Keratinocyte (primary cell): ENCODE measurements at regions not wholly inside any gene's neighbourhood (a gene's known extent, or its start where the extent isn't known, plus 50 kb on each side); places are given as distances from the start of the nearest gene placed in this dataset.

Experiments
- DNase-seq: peaks from one replicate; pipeline ENCODE4 v3.0.0-alpha.2; 2011; ENCODE audit warnings: low read depth, missing footprints, low spot score
- FAIRE-seq: peaks from 2 replicates; lab custom pipeline; 2011; peaks lifted over from hg19 to GRCh38; lab: Jason Lieb, UNC
- H2AFZ ChIP-seq: 2 replicates; pipeline ENCODE4 v1.6.0; 2012; ENCODE audit warnings: low read length, control low read depth, inconsistent platforms; ENCODE audit not compliant: control insufficient read depth
- H3K27ac ChIP-seq: 2 replicates; pipeline ENCODE4 v1.5.1; 2011; ENCODE audit warnings: low read length; ENCODE audit not compliant: control insufficient read depth, insufficient read depth
- H3K27me3 ChIP-seq: 3 replicates; pipeline ENCODE4 v1.6.0; 2011; ENCODE audit warnings: low read length; ENCODE audit not compliant: control insufficient read depth, insufficient read depth; ENCODE audit errors: extremely low read depth
- H3K36me3 ChIP-seq, 2 experiments: 2 replicates in 1 of 2; 3 replicates in 1 of 2; pipeline ENCODE4 v1.5.1; 2011; ENCODE audit warnings: low read length in 2 of 2, mild to moderate bottlenecking in 1 of 2; ENCODE audit not compliant: control insufficient read depth in 2 of 2, insufficient read depth in 2 of 2; ENCODE audit errors: extremely low read depth in 1 of 2
- H3K4me1 ChIP-seq: 3 replicates; pipeline ENCODE4 v1.5.1; 2011; ENCODE audit warnings: low read length; ENCODE audit not compliant: control insufficient read depth, insufficient read depth; ENCODE audit errors: extremely low read depth
- H3K4me2 ChIP-seq: 3 replicates; pipeline ENCODE4 v1.6.0; 2011; ENCODE audit warnings: low read depth, low read length; ENCODE audit not compliant: control insufficient read depth, insufficient read depth; ENCODE audit errors: extremely low read depth
- H3K4me3 ChIP-seq, 3 experiments: fragments of 200-600 bp in 1 of 3; sonication (generic) in 1 of 3; 2 replicates in 2 of 3; 3 replicates in 1 of 3; pipeline ENCODE4 v1.5.1; 2011 to 2016; ENCODE audit warnings: low read length in 3 of 3, mild to moderate bottlenecking in 3 of 3, control low read depth in 2 of 3, inconsistent platforms in 1 of 3, low read depth in 1 of 3, mixed read lengths in 1 of 3, mixed run types in 1 of 3, moderate library complexity in 1 of 3; ENCODE audit not compliant: control insufficient read depth in 2 of 3, insufficient read depth in 2 of 3; ENCODE audit errors: extremely low read depth in 1 of 3
- H3K79me2 ChIP-seq: 2 replicates; pipeline ENCODE4 v1.6.0; 2012; ENCODE audit warnings: low read length; ENCODE audit not compliant: control insufficient read depth, insufficient read depth
- H3K9ac ChIP-seq: 3 replicates; pipeline ENCODE4 v1.6.0; 2011; ENCODE audit warnings: low read length; ENCODE audit not compliant: control insufficient read depth, insufficient read depth; ENCODE audit errors: extremely low read depth
- H3K9me1 ChIP-seq: 3 replicates; pipeline ENCODE4 v1.6.0; 2011; ENCODE audit warnings: low read length; ENCODE audit not compliant: control insufficient read depth, insufficient read depth; ENCODE audit errors: extremely low read depth
- H3K9me3 ChIP-seq: 2 replicates; pipeline ENCODE4 v1.5.1; 2012; ENCODE audit warnings: low read depth, low read length; ENCODE audit not compliant: control insufficient read depth
- H4K20me1 ChIP-seq: 3 replicates; pipeline ENCODE4 v1.6.0; 2011; ENCODE audit warnings: low read length; ENCODE audit not compliant: control insufficient read depth, insufficient read depth; ENCODE audit errors: extremely low read depth
- EZH2 ChIP-seq: IDR thresholded peaks from one replicate; pipeline ENCODE4 v1.6.1; 2012; ENCODE audit warnings: inconsistent platforms, mild to moderate bottlenecking, low read length, moderate library complexity
- dilution Hi-C: fragments of 300-500 bp; cut with MboI; formaldehyde crosslinking; loops from one replicate; pipeline ENCODE4 v1.7.0; 2020; ENCODE audit warnings: low sequenced_read_pairs; ENCODE audit not compliant: extremely low pct_ligation_motif_present
- TF ChIP-seq, protein P1 (sequence below), 3 experiments: IDR thresholded peaks in 1 of 3; conservative IDR thresholded peaks in 1 of 3; optimal IDR thresholded peaks in 1 of 3; 2 replicates in 2 of 3; 3 replicates in 1 of 3; pipeline versions ENCODE3 to v1.5.1; 2011; ENCODE audit warnings: low read length in 3 of 3, mild to moderate bottlenecking in 3 of 3, moderate library complexity in 2 of 3, control low read depth in 1 of 3, inconsistent platforms in 1 of 3; ENCODE audit not compliant: insufficient read depth in 2 of 3; ENCODE audit errors: extremely low read depth in 1 of 3

DNA sequence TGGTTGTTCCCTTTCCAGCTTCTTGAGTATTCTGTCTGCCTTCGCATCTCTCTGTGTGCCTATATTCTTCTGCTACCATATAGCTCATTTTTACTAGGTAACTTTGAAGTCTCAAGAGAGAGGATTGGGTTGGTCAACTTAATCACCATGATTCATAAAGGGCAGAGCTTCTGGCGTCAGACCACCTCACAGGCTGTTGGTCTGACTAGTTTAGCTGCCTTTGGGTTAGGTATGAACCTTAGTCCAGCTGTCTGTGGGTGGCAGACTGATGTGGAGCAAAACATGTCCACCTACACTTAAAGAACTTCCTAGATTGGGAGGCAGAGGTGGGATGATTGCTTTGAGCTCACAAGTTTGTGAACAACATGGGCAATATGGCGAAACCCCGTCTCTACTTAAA, 192.2 kb upstream of the SGK1 start:
- H4K20me1 ChIP-seq: no peaks in the 10 kb centered on the region
- no peaks in the 10 kb centered on the region for H3K79me2 ChIP-seq
- H3K27me3 ChIP-seq: no peaks in the 10 kb centered on the region
- no peaks in the 10 kb centered on the region for H3K9me3 ChIP-seq
- FAIRE-seq (peak; percentile 20), DNase-seq (no peak)
- dilution Hi-C loops: no loop called here
- peak overlapping the region; percentile 24 for H2AFZ ChIP-seq
- H3K4me3 ChIP-seq: no peak overlapping the region
- no peak overlapping the region for H3K9ac ChIP-seq
- no peak overlapping the region for H3K4me2 ChIP-seq
- no peaks in the 10 kb centered on the region for H3K36me3 ChIP-seq
- H3K9me1 ChIP-seq: no peaks in the 10 kb centered on the region
- H3K27ac ChIP-seq: peak overlapping the region; percentile 59
- peaks cover 13% of the 10 kb centered on the region for H3K4me1 ChIP-seq
- TF ChIP-seq, protein P1, sequence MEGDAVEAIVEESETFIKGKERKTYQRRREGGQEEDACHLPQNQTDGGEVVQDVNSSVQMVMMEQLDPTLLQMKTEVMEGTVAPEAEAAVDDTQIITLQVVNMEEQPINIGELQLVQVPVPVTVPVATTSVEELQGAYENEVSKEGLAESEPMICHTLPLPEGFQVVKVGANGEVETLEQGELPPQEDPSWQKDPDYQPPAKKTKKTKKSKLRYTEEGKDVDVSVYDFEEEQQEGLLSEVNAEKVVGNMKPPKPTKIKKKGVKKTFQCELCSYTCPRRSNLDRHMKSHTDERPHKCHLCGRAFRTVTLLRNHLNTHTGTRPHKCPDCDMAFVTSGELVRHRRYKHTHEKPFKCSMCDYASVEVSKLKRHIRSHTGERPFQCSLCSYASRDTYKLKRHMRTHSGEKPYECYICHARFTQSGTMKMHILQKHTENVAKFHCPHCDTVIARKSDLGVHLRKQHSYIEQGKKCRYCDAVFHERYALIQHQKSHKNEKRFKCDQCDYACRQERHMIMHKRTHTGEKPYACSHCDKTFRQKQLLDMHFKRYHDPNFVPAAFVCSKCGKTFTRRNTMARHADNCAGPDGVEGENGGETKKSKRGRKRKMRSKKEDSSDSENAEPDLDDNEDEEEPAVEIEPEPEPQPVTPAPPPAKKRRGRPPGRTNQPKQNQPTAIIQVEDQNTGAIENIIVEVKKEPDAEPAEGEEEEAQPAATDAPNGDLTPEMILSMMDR (optimal IDR thresholded peaks at IDR 0.05 in 1 of 3, IDR thresholded peaks at IDR 0.05 in 1 of 3, conservative IDR thresholded peaks at IDR 0.05 in 1 of 3; ENCODE audit: extremely low read depth in 1 of 3, insufficient read depth in 2 of 3, low read length in 3 of 3): no peak
- no peak for TF ChIP-seq EZH2

DNA sequence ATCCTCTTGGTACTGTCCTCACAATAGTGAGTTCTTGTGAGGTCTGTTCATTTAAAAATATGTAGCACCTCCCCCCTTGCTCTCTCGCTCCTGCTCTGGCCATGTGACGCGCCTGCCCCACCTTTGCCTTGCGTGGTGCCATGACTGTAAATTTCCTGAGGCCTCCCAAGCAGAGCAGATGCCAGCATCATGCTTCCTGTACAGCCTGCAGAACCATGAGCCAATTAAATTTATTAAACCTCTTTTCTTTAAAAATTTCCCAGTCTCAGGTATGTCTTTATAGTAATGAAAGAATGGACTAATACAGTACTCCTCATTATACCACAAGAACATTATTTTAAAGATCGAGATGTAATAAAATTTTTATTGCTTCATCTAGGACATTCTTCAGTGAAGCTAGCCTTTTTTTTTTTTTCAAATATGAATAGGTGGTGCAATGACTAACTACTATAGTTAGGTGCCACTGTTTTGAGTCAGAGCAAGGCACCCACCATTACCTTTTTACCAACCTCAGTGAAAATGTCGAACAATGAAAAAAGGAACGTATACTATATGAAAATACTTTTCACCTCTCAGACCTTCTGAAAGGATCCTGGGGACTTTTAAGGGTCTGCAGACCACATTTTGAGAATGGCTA, 191.1 kb upstream of the SGK1 start:
- H3K27me3 ChIP-seq: no peaks in the 10 kb centered on the region
- H3K9me3 ChIP-seq: no peaks in the 10 kb centered on the region
- dilution Hi-C loops: no loop called here
- peaks cover 18% of the 10 kb centered on the region for H3K4me1 ChIP-seq
- FAIRE-seq (peak; percentile 46), DNase-seq (peak; percentile 61)
- no peaks in the 10 kb centered on the region for H3K9me1 ChIP-seq
- no peaks in the 10 kb centered on the region for H3K36me3 ChIP-seq
- H3K4me3 ChIP-seq: no peak overlapping the region
- peak overlapping the region; percentile 59 for H3K27ac ChIP-seq
- no peaks in the 10 kb centered on the region for H4K20me1 ChIP-seq
- H2AFZ ChIP-seq: peak overlapping the region; percentile 3
- H3K4me2 ChIP-seq: peak overlapping the region; percentile 40
- no peaks in the 10 kb centered on the region for H3K79me2 ChIP-seq
- peak overlapping the region; percentile 34 for H3K9ac ChIP-seq
- TF ChIP-seq, protein P1 (optimal IDR thresholded peaks at IDR 0.05 in 1 of 3, IDR thresholded peaks at IDR 0.05 in 1 of 3, conservative IDR thresholded peaks at IDR 0.05 in 1 of 3; ENCODE audit: extremely low read depth in 1 of 3, insufficient read depth in 2 of 3, low read length in 3 of 3): no peak
- TF ChIP-seq EZH2: no peak
